ENCODE measurements at regions not wholly inside any gene's neighbourhood (a gene's known extent, or its start where the extent isn't known, plus 50 kb on each side); places are given as distances from the start of the nearest gene placed in this dataset.
A peak's percentile ranks its signal among the peaks of the same experiment; 100 is the strongest.

GRCh38 chr10:78278058-78278404 is 244.4 kb downstream of the RPS24 start:
- peak; percentile 76 for DNase-seq (ENCODE audit: low spot score)
- peaks cover 28% of the 10 kb centered on the region for H3K27me3 Mint-ChIP-seq (ENCODE audit: low read depth)
- no peak overlapping the region for H3K27ac Mint-ChIP-seq (ENCODE audit: unreplicated experiment)
- no peak for TF ChIP-seq CTCF (IDR thresholded peaks at IDR 0.05)
- H3K9me3 Mint-ChIP-seq (ENCODE audit: low read depth) = no peaks in the 10 kb centered on the region
- H3K4me3 Mint-ChIP-seq (ENCODE audit: unreplicated experiment) = no peak overlapping the region
- peaks cover 3% of the 10 kb centered on the region for H3K4me1 Mint-ChIP-seq (ENCODE audit: low read depth)
- no peaks in the 10 kb centered on the region for H3K36me3 Mint-ChIP-seq (ENCODE audit: low read depth)

GRCh38 chr10:78279756-78280155 is 246.1 kb downstream of the RPS24 start:
- H3K36me3 Mint-ChIP-seq (ENCODE audit: low read depth) = no peaks in the 10 kb centered on the region
- no peak for TF ChIP-seq CTCF (IDR thresholded peaks at IDR 0.05)

GRCh38 chr10:78280604-78281003 is 246.9 kb downstream of the RPS24 start:
- no peak for TF ChIP-seq CTCF (IDR thresholded peaks at IDR 0.05)
- Mint-ChIP-seq H3K27ac (ENCODE audit: unreplicated experiment) (no peak overlapping the region), H3K4me1 (ENCODE audit: low read depth) (peaks cover 3% of the 10 kb centered on the region), H3K4me3 (ENCODE audit: unreplicated experiment) (no peak overlapping the region), H3K36me3 (ENCODE audit: low read depth) (no peaks in the 10 kb centered on the region), H3K9me3 (ENCODE audit: low read depth) (no peaks in the 10 kb centered on the region), H3K27me3 (ENCODE audit: low read depth) (peaks cover 16% of the 10 kb centered on the region)
- peak; percentile 22 for DNase-seq (ENCODE audit: low spot score)

More at GRCh38 chr10:78279756-78280155, 246.1 kb downstream of the RPS24 start:
- H3K27ac Mint-ChIP-seq (ENCODE audit: unreplicated experiment) = no peak overlapping the region
- DNase-seq (ENCODE audit: low spot score) = peak; percentile 26
- H3K4me3 Mint-ChIP-seq (ENCODE audit: unreplicated experiment) = no peak overlapping the region
- peaks cover 3% of the 10 kb centered on the region for H3K4me1 Mint-ChIP-seq (ENCODE audit: low read depth)
- no peaks in the 10 kb centered on the region for H3K9me3 Mint-ChIP-seq (ENCODE audit: low read depth)
- H3K27me3 Mint-ChIP-seq (ENCODE audit: low read depth) = peaks cover 22% of the 10 kb centered on the region

- TF ChIP-seq CTCF (IDR thresholded peaks at IDR 0.05) = no peak
- no peaks in the 10 kb centered on the region for H3K9me3 Mint-ChIP-seq (ENCODE audit: low read depth)
- H3K27ac Mint-ChIP-seq (ENCODE audit: unreplicated experiment) = no peak overlapping the region
- H3K4me1 Mint-ChIP-seq (ENCODE audit: low read depth) = peaks cover 3% of the 10 kb centered on the region
- peak; percentile 18 for DNase-seq (ENCODE audit: low spot score)
- no peak overlapping the region for H3K4me3 Mint-ChIP-seq (ENCODE audit: unreplicated experiment)
- H3K27me3 Mint-ChIP-seq (ENCODE audit: low read depth) = peaks cover 16% of the 10 kb centered on the region
- H3K36me3 Mint-ChIP-seq (ENCODE audit: low read depth) = no peaks in the 10 kb centered on the region
Measured at GRCh38 chr10:78281627-78282026, 248.0 kb downstream of the RPS24 start.

- H3K27me3 Mint-ChIP-seq (ENCODE audit: low read depth) = peaks cover 7% of the 10 kb centered on the region
- H3K4me3 Mint-ChIP-seq (ENCODE audit: unreplicated experiment) = no peak overlapping the region
- peaks cover 3% of the 10 kb centered on the region for H3K4me1 Mint-ChIP-seq (ENCODE audit: low read depth)
- H3K9me3 Mint-ChIP-seq (ENCODE audit: low read depth) = no peaks in the 10 kb centered on the region
- peak; percentile 38 for DNase-seq (ENCODE audit: low spot score)
- no peaks in the 10 kb centered on the region for H3K36me3 Mint-ChIP-seq (ENCODE audit: low read depth)
- no peak for TF ChIP-seq CTCF (IDR thresholded peaks at IDR 0.05)
- H3K27ac Mint-ChIP-seq (ENCODE audit: unreplicated experiment) = no peak overlapping the region
Measured at GRCh38 chr10:78283069-78283682, 249.5 kb downstream of the RPS24 start.
